ENCODE measurements at regions not wholly inside any gene's neighbourhood (a gene's known extent, or its start where the extent isn't known, plus 50 kb on each side); places are given as distances from the start of the nearest gene placed in this dataset.
"Not testable (repeated sequence)": the region's sequence is repeated elsewhere in the genome, so short reads cannot be mapped to it uniquely, and the experiment has no call there.

GRCh38 chr6:145093226-145093625 is 642.1 kb downstream of the EPM2A start:
- TF ChIP-seq ZNF274 (IDR thresholded peaks at IDR 0.05; ENCODE audit: low read depth, low read length) (no peak), SUZ12 (IDR thresholded peaks at IDR 0.05; ENCODE audit: extremely low read depth, insufficient read depth, insufficient read length) (no peak), YY1 (IDR thresholded peaks at IDR 0.05; ENCODE audit: insufficient read depth, insufficient read length) (no peak)
- no peak overlapping the region for H3K9ac ChIP-seq (ENCODE audit: insufficient read length, low read depth)
- H3K36me3 ChIP-seq (ENCODE audit: insufficient read depth, insufficient read length, low read length): no peaks in the 10 kb centered on the region
- DNase-seq (ENCODE audit: low read depth, low spot score): no peak
- H3K4me3 ChIP-seq (ENCODE audit: insufficient read length, low read depth): no peak overlapping the region
- 0 out of 2 replicates have a peak, but pooled peaks cover 3% of the 10 kb centered on the region for H3K9me3 ChIP-seq (ENCODE audit: insufficient read depth, low read length)
- H3K27me3 ChIP-seq (ENCODE audit: insufficient read depth, insufficient read length): no peaks in the 10 kb centered on the region
- H3K4me1 ChIP-seq (ENCODE audit: insufficient read depth, insufficient read length): no peaks in the 10 kb centered on the region

- Histone ChIP-seq H3K27me3 (ENCODE audit: insufficient read depth, insufficient read length) (no peaks in the 10 kb centered on the region), H3K36me3 (ENCODE audit: insufficient read depth, insufficient read length, low read length) (no peaks in the 10 kb centered on the region), H3K4me3 (ENCODE audit: insufficient read length, low read depth) (no peak overlapping the region), H3K9ac (ENCODE audit: insufficient read length, low read depth) (no peak overlapping the region), H3K4me1 (ENCODE audit: insufficient read depth, insufficient read length) (no peaks in the 10 kb centered on the region), H3K9me3 (ENCODE audit: insufficient read depth, low read length) (0 out of 2 replicates have a peak, but pooled peaks cover 5% of the 10 kb centered on the region)
- no peak for DNase-seq (ENCODE audit: low read depth, low spot score)
- TF ChIP-seq SUZ12 (IDR thresholded peaks at IDR 0.05; ENCODE audit: extremely low read depth, insufficient read depth, insufficient read length): no peak
Measured at GRCh38 chr6:145096846-145097245, 638.5 kb downstream of the EPM2A start.

GRCh38 chr6:145098127-145098526 is 637.2 kb downstream of the EPM2A start:
- not testable (repeated sequence) for H3K4me1 ChIP-seq (ENCODE audit: insufficient read depth, insufficient read length); H3K36me3 ChIP-seq (ENCODE audit: insufficient read depth, insufficient read length, low read length); H3K27me3 ChIP-seq (ENCODE audit: insufficient read depth, insufficient read length); H3K4me3 ChIP-seq (ENCODE audit: insufficient read length, low read depth); DNase-seq (ENCODE audit: low read depth, low spot score); H3K9me3 ChIP-seq (ENCODE audit: insufficient read depth, low read length); H3K9ac ChIP-seq (ENCODE audit: insufficient read length, low read depth)

- Histone ChIP-seq H3K4me3 (ENCODE audit: insufficient read length, low read depth) (no peak overlapping the region), H3K27me3 (ENCODE audit: insufficient read depth, insufficient read length) (no peaks in the 10 kb centered on the region), H3K9ac (ENCODE audit: insufficient read length, low read depth) (no peak overlapping the region), H3K4me1 (ENCODE audit: insufficient read depth, insufficient read length) (no peaks in the 10 kb centered on the region), H3K36me3 (ENCODE audit: insufficient read depth, insufficient read length, low read length) (no peaks in the 10 kb centered on the region), H3K9me3 (ENCODE audit: insufficient read depth, low read length) (0 out of 2 replicates have a peak, but pooled peaks cover 5% of the 10 kb centered on the region)
- TF ChIP-seq SUZ12 (IDR thresholded peaks at IDR 0.05; ENCODE audit: extremely low read depth, insufficient read depth, insufficient read length) (no peak), YY1 (IDR thresholded peaks at IDR 0.05; ENCODE audit: insufficient read depth, insufficient read length) (no peak), ZNF274 (IDR thresholded peaks at IDR 0.05; ENCODE audit: low read depth, low read length) (no peak)
- DNase-seq (ENCODE audit: low read depth, low spot score): no peak
Measured at GRCh38 chr6:145099713-145100112, 635.6 kb downstream of the EPM2A start.

- DNase-seq (ENCODE audit: low read depth, low spot score): no peak
- no peak for TF ChIP-seq SUZ12 (IDR thresholded peaks at IDR 0.05; ENCODE audit: extremely low read depth, insufficient read depth, insufficient read length)
- TF ChIP-seq ZNF274 (IDR thresholded peaks at IDR 0.05; ENCODE audit: low read depth, low read length): no peak
- TF ChIP-seq YY1 (IDR thresholded peaks at IDR 0.05; ENCODE audit: insufficient read depth, insufficient read length): no peak
- Histone ChIP-seq H3K36me3 (ENCODE audit: insufficient read depth, insufficient read length, low read length) (no peaks in the 10 kb centered on the region), H3K27me3 (ENCODE audit: insufficient read depth, insufficient read length) (no peaks in the 10 kb centered on the region), H3K4me1 (ENCODE audit: insufficient read depth, insufficient read length) (no peaks in the 10 kb centered on the region), H3K9ac (ENCODE audit: insufficient read length, low read depth) (no peak overlapping the region), H3K4me3 (ENCODE audit: insufficient read length, low read depth) (no peak overlapping the region), H3K9me3 (ENCODE audit: insufficient read depth, low read length) (no peaks in the 10 kb centered on the region)
Measured at GRCh38 chr6:145110109-145110508, 625.2 kb downstream of the EPM2A start.

GRCh38 chr6:145111407-145111806 is 623.9 kb downstream of the EPM2A start:
- H3K27me3 ChIP-seq (ENCODE audit: insufficient read depth, insufficient read length); H3K9me3 ChIP-seq (ENCODE audit: insufficient read depth, low read length); DNase-seq (ENCODE audit: low read depth, low spot score); H3K4me3 ChIP-seq (ENCODE audit: insufficient read length, low read depth); H3K4me1 ChIP-seq (ENCODE audit: insufficient read depth, insufficient read length); H3K36me3 ChIP-seq (ENCODE audit: insufficient read depth, insufficient read length, low read length); H3K9ac ChIP-seq (ENCODE audit: insufficient read length, low read depth): not testable (repeated sequence)

GRCh38 chr6:145112711-145113148 is 622.6 kb downstream of the EPM2A start:
- no peaks in the 10 kb centered on the region for H3K4me1 ChIP-seq (ENCODE audit: insufficient read depth, insufficient read length)
- no peak overlapping the region for H3K9ac ChIP-seq (ENCODE audit: insufficient read length, low read depth)
- H3K4me3 ChIP-seq (ENCODE audit: insufficient read length, low read depth): no peak overlapping the region
- DNase-seq (ENCODE audit: low read depth, low spot score): no peak
- no peak for TF ChIP-seq YY1 (IDR thresholded peaks at IDR 0.05; ENCODE audit: insufficient read depth, insufficient read length)
- no peak for TF ChIP-seq ZNF274 (IDR thresholded peaks at IDR 0.05; ENCODE audit: low read depth, low read length)
- no peak for TF ChIP-seq SUZ12 (IDR thresholded peaks at IDR 0.05; ENCODE audit: extremely low read depth, insufficient read depth, insufficient read length)
- H3K36me3 ChIP-seq (ENCODE audit: insufficient read depth, insufficient read length, low read length): no peaks in the 10 kb centered on the region
- H3K27me3 ChIP-seq (ENCODE audit: insufficient read depth, insufficient read length): no peaks in the 10 kb centered on the region
- no peaks in the 10 kb centered on the region for H3K9me3 ChIP-seq (ENCODE audit: insufficient read depth, low read length)

GRCh38 chr6:145115638-145116037 is 619.7 kb downstream of the EPM2A start:
- no peaks in the 10 kb centered on the region for H3K4me1 ChIP-seq (ENCODE audit: insufficient read depth, insufficient read length)
- no peaks in the 10 kb centered on the region for H3K9me3 ChIP-seq (ENCODE audit: insufficient read depth, low read length)
- H3K4me3 ChIP-seq (ENCODE audit: insufficient read length, low read depth): no peak overlapping the region
- H3K36me3 ChIP-seq (ENCODE audit: insufficient read depth, insufficient read length, low read length): no peaks in the 10 kb centered on the region
- H3K27me3 ChIP-seq (ENCODE audit: insufficient read depth, insufficient read length): no peaks in the 10 kb centered on the region
- H3K9ac ChIP-seq (ENCODE audit: insufficient read length, low read depth): no peak overlapping the region
- no peak for DNase-seq (ENCODE audit: low read depth, low spot score)
- TF ChIP-seq ZNF274 (IDR thresholded peaks at IDR 0.05; ENCODE audit: low read depth, low read length) (no peak), SUZ12 (IDR thresholded peaks at IDR 0.05; ENCODE audit: extremely low read depth, insufficient read depth, insufficient read length) (no peak), YY1 (IDR thresholded peaks at IDR 0.05; ENCODE audit: insufficient read depth, insufficient read length) (no peak)

Measured in NT2/D1 (cell line).